HUES64 (cell line): ENCODE measurements at regions not wholly inside any gene's neighbourhood (a gene's known extent, or its start where the extent isn't known, plus 50 kb on each side); places are given as distances from the start of the nearest gene placed in this dataset.

Experiments used
- H3K27ac ChIP-seq: 2 replicates; pipeline ENCODE4 v1.7.0; 2013; ENCODE audit warnings: low read depth, low read length, inconsistent platforms
- H3K27me3 ChIP-seq: 2 replicates; pipeline ENCODE4 v1.6.1; 2013; ENCODE audit warnings: mild to moderate bottlenecking, low read length; ENCODE audit not compliant: insufficient read depth
- H3K36me3 ChIP-seq: 2 replicates; pipeline ENCODE4 v1.6.1; 2013; ENCODE audit warnings: mild to moderate bottlenecking, low read length; ENCODE audit not compliant: insufficient read depth
- H3K4me1 ChIP-seq: 2 replicates; pipeline ENCODE4 v1.6.1; 2013; ENCODE audit warnings: mild to moderate bottlenecking, low read length, moderate library complexity; ENCODE audit not compliant: insufficient read depth
- H3K4me3 ChIP-seq: 2 replicates; pipeline ENCODE4 v1.5.1; 2013; ENCODE audit warnings: mild to moderate bottlenecking, low read length, moderate library complexity
- H3K9ac ChIP-seq: 2 replicates; pipeline ENCODE4 v1.6.1; 2013; ENCODE audit warnings: mild to moderate bottlenecking, low read depth, low read length
- H3K9me3 ChIP-seq: 2 replicates; pipeline ENCODE4 v1.6.1; 2013; ENCODE audit warnings: low read depth, low read length; ENCODE audit not compliant: insufficient read depth
- WGBS: fragments of 150-250, 120-280 bp; methylation state at CpG from one replicate; pipeline ENCODE4 v1.1.7; 2013; ENCODE audit warnings: missing lambda C conversion rate; 5-methylcytosine and 5-hydroxymethylcytosine counted together

DNA sequence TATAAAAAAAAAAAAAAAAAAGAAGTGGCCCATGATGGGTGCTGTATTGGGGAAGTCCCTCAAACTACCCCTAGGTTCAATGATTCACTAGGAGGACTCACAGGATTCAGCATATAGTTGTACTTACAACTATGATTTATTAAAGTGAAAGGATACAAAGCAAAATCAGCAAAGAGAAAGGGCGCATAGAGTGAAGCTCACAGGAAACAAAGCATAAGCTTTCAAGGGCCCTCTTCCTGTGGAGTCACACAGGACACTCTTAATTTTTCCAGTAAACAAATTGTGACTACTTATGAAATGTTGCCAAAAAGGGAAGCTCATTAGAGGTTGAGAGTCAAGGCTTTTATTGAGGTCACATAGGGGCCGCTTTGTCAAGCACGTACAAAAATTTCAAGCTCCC, 153.7 kb upstream of the GAP43 start:
- H3K27me3 ChIP-seq = no peaks in the 10 kb centered on the region
- WGBS = 96% methylated on average over 3 of the region's 3 CpGs

DNA sequence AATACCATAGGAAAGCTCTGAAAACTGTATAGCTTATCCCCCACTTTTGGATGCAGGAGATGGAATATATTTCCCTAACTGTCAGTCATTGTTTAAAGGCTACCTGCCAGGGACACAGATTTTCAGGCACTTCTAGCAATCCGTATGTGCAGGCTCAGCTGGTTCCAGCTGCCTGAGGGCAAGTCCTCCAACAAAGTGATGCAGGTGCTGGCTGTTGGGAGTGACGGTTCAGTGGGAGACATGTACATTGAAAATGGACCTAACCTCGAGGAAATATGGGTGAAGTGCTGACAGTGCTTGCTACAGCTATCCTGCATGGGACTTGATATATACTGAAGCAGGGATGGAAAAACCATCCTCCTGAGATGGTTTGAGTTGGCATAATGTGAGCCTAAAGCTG, 153.1 kb upstream of the GAP43 start:
- no peak overlapping the region for H3K4me3 ChIP-seq
- 93% methylated on average over 3 of the region's 3 CpGs for WGBS
- H3K27me3 ChIP-seq = no peaks in the 10 kb centered on the region

More for the DNA sequence above, 153.7 kb upstream of the GAP43 start:
- H3K9ac ChIP-seq = no peak overlapping the region
- H3K4me3 ChIP-seq = no peak overlapping the region
- H3K4me1 ChIP-seq = no peaks in the 10 kb centered on the region
- no peaks in the 10 kb centered on the region for H3K9me3 ChIP-seq
- H3K36me3 ChIP-seq = no peaks in the 10 kb centered on the region
- no peak overlapping the region for H3K27ac ChIP-seq

DNA sequence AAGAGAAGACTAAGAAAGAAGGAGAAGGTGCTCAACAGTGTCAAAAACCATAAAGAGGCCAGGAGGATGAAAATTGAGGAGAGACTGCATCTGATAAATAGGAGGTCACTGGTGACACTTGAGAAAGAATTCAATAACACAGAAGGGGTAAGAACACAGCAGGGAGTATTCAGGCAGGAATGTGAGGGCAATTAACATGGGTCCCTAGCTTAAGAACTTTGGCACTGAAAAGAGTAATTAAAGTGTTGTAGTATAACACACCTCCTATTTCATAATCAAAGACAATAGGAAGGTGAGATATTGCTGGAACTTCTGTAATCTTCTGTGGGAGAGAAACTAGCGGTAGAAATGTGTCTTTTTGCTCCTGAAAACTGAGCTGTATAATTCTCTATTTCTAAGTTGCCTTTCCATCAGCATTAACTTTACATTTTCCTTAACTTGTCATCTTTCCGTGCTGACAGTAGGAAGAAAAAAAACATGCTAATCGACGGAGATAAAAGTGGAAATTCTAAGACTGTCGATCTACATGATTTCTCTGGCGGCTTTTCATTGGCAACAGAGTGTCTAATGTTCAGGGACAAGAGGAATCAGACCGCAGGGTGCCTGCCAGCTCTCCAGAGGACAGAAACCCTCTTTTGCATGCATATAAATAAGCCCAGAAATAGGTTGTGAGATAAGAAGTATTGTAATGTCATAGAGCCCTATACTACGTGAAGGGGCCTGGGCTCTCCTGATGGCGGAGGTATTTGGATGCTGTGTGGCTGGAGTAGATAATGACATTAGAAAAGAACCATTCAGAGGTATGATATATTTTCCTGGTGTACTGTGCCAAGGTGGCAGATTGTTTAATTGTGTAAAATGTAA, 147.9 kb upstream of the GAP43 start:
- H3K36me3 ChIP-seq = no peaks in the 10 kb centered on the region
- no peaks in the 10 kb centered on the region for H3K9me3 ChIP-seq
- H3K4me1 ChIP-seq = peaks cover 8% of the 10 kb centered on the region
- H3K27ac ChIP-seq = no peak overlapping the region
- H3K27me3 ChIP-seq = no peaks in the 10 kb centered on the region
- 67% methylated on average over 9 of the region's 9 CpGs for WGBS
- no peak overlapping the region for H3K9ac ChIP-seq
- no peak overlapping the region for H3K4me3 ChIP-seq

More for the DNA sequence above, 153.1 kb upstream of the GAP43 start:
- H3K9me3 ChIP-seq = no peaks in the 10 kb centered on the region
- H3K9ac ChIP-seq = no peak overlapping the region
- no peaks in the 10 kb centered on the region for H3K36me3 ChIP-seq
- H3K4me1 ChIP-seq = peaks cover 4% of the 10 kb centered on the region
- H3K27ac ChIP-seq = no peak overlapping the region

DNA sequence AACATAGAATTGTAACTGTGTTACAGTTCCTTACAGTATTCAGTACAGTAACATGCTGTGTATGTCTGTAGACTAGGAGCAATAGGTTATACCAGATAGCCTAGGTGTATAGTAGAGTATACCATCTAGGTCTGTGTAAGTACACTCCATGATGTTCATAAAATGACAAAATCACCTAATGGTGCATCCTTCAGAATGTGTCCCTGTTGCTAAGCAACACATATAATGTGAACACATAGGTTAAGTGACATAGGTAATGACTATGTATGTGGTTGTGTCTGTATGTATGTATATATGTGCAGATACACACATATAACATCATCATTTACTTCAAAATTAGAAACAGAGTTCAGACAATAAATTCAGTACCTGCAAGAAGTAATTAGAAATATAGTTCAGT, 146.8 kb upstream of the GAP43 start:
- no peaks in the 10 kb centered on the region for H3K27me3 ChIP-seq
- no peaks in the 10 kb centered on the region for H3K36me3 ChIP-seq
- no peak overlapping the region for H3K27ac ChIP-seq
- H3K9me3 ChIP-seq = no peaks in the 10 kb centered on the region
- H3K4me3 ChIP-seq = no peak overlapping the region
- no peak overlapping the region for H3K9ac ChIP-seq
- peaks cover 8% of the 10 kb centered on the region for H3K4me1 ChIP-seq

DNA sequence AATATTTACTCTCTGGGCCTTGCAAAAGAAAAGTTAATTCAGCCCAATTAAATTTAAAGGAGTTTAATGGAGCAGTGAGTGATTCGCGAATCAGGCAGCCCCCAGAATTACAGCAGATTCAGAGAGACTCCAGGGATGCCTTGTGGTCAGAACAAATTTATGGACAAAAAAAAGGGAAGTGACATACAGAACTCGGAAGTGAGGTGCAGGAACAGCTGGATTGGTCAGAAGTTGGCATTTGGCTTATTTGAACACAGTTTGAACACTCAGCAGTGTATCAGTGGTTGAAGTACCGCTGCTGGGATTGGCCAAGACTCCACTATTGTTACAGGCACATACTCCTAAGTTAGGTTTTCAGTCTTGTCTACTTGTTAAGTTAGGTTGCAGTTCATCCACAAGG, 145.0 kb upstream of the GAP43 start:
- no peaks in the 10 kb centered on the region for H3K9me3 ChIP-seq
- no peak overlapping the region for H3K4me3 ChIP-seq
- H3K36me3 ChIP-seq = no peaks in the 10 kb centered on the region
- 95% methylated on average over 4 of the region's 4 CpGs for WGBS
- peaks cover 8% of the 10 kb centered on the region for H3K4me1 ChIP-seq
- H3K27me3 ChIP-seq = no peaks in the 10 kb centered on the region
- no peak overlapping the region for H3K27ac ChIP-seq
- no peak overlapping the region for H3K9ac ChIP-seq

DNA sequence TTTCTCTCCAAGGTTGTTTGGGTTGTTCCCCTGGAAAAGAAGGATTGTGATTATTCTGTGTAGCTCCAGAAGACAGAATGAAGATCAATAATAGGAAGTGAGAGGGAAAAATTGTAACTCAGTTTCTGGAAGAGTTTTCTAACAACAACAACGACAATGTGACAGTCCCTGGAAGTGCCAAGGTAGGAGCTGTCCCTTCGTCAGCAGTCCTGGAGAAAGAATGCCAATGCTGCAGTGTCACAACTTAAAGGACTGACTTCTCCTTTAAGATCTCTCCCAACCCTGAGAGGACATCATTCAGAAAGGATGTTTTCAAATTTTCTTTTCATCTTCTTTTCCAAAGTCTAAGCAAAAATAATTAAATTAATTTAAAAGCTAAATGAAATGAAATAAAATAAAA, 136.4 kb upstream of the GAP43 start:
- no peak overlapping the region for H3K27ac ChIP-seq
- no peaks in the 10 kb centered on the region for H3K36me3 ChIP-seq
- H3K4me3 ChIP-seq = no peak overlapping the region
- no peak overlapping the region for H3K9ac ChIP-seq
- 80% methylated on average over 2 of the region's 2 CpGs for WGBS
- no peaks in the 10 kb centered on the region for H3K9me3 ChIP-seq
- no peaks in the 10 kb centered on the region for H3K27me3 ChIP-seq
- no peaks in the 10 kb centered on the region for H3K4me1 ChIP-seq

DNA sequence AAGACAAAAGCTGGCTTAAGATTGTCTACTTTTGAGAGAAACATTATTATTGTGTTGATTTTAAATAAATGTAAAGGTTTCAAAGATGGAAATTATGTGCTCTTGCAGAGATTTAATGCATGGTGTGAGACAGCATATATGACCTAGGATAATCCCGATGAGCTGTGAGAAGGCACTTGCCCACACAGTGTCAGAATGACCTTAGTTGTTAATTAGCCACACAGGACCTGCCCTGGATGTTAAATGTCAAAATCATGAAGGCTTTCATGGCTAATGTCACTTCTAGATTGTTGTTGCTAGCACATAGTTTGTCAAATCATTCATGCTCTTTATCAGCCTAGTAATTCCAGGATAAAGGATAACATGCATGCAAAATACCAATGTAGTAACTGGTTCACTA, 135.3 kb upstream of the GAP43 start:
- no peak overlapping the region for H3K4me3 ChIP-seq
- H3K36me3 ChIP-seq = no peaks in the 10 kb centered on the region
- no peaks in the 10 kb centered on the region for H3K9me3 ChIP-seq
- no peak overlapping the region for H3K9ac ChIP-seq
- H3K4me1 ChIP-seq = no peaks in the 10 kb centered on the region
- 96% methylated on average over 1 of the region's 1 CpG for WGBS
- no peak overlapping the region for H3K27ac ChIP-seq
- no peaks in the 10 kb centered on the region for H3K27me3 ChIP-seq

DNA sequence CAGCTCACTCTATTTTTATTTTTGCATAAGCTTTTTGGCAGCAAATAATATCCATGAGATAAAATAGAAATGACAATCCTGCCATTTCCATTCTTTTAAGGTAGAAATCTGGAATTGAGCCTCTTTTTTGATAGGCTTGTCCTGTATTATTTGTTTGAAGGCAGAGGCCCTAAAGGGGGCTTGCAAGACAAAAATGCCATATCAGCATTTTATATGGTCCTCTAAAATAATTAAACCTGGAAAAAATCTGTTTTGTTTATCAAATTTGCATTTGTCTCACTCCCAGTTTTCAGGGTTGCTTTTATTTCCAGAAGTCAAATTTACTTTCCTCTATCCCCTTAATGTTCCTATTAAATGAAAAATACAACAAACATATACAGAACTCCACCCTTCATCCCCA, 134.9 kb upstream of the GAP43 start:
- no peak overlapping the region for H3K4me3 ChIP-seq
- H3K9me3 ChIP-seq = no peaks in the 10 kb centered on the region
- H3K27me3 ChIP-seq = no peaks in the 10 kb centered on the region
- H3K27ac ChIP-seq = no peak overlapping the region
- no peaks in the 10 kb centered on the region for H3K36me3 ChIP-seq
- no peaks in the 10 kb centered on the region for H3K4me1 ChIP-seq
- no peak overlapping the region for H3K9ac ChIP-seq

DNA sequence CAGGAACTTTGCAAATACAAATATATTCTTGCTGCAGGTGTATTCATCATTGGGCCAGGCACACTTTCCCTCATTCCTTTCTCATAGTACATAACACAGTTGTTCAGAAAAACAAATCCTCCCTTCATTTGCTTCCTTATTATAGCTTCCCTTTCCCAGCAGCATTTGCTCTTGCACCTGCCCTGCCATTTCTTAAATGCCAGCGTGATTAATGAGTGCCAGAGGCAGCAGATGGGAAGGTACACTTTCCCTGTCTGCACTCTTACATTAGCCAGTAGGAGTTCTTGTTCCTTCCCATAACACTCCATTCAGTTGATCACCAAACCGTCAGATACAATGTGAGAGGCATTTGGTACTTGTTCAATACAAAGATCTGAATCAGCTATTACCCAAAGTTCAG, 128.5 kb upstream of the GAP43 start:
- Histone ChIP-seq H3K9ac (no peak overlapping the region), H3K27me3 (no peaks in the 10 kb centered on the region), H3K4me1 (peaks cover 11% of the 10 kb centered on the region; the same call in 1 of the 2 replicates), H3K27ac (no peak overlapping the region), H3K36me3 (no peaks in the 10 kb centered on the region), H3K4me3 (no peak overlapping the region), H3K9me3 (no peaks in the 10 kb centered on the region)
- 85% methylated on average over 2 of the region's 2 CpGs for WGBS

DNA sequence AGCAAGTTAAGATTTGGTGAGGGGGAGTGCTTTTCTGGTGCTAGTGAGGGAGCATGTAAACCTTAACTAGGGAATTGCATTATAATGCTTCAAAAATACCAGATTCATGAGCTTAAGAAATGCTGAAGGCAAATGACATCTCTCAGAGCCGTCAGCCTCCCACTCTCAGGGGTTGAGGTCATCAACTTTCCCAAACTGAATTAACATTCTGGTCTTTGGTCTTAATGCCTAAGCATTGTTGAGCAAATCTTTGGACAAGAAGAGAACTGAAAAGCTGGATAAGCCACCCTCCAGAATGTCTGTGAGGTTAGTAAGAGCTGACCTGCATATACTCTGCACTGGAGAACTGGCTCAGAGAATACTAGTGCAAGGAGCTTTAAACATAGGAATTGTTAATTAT, 124.9 kb upstream of the GAP43 start:
- Histone ChIP-seq H3K27ac (no peak overlapping the region), H3K4me1 (peaks cover 11% of the 10 kb centered on the region; the same call in 1 of the 2 replicates), H3K27me3 (no peaks in the 10 kb centered on the region), H3K36me3 (no peaks in the 10 kb centered on the region), H3K4me3 (no peak overlapping the region), H3K9me3 (no peaks in the 10 kb centered on the region), H3K9ac (no peak overlapping the region)
- WGBS = 94% methylated on average over 1 of the region's 1 CpG

DNA sequence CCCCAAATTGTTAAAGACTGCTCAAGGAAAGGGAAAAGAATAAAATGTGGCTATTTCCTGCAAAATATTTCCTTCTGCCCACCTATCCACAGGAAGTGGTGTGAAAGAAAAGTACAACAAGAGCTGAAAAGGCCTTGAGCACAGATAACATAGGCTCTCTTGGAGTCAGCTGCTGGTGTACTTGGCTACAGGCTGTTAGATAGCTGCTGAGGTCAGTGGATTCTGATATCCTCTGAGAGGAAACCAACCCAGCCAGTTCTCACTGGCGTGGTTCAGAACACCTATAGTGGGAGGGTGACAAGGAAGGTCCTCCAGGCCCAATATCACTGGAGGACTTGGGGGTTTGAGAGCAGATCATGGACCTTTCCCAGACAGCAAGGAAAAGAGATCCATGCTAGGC, 124.4 kb upstream of the GAP43 start:
- H3K36me3 ChIP-seq = no peaks in the 10 kb centered on the region
- H3K27me3 ChIP-seq = no peaks in the 10 kb centered on the region
- no peak overlapping the region for H3K4me3 ChIP-seq
- H3K4me1 ChIP-seq = peaks cover 11% of the 10 kb centered on the region; the same call in 1 of the 2 replicates
- WGBS = 85% methylated on average over 1 of the region's 1 CpG
- no peak overlapping the region for H3K9ac ChIP-seq
- H3K9me3 ChIP-seq = no peaks in the 10 kb centered on the region
- no peak overlapping the region for H3K27ac ChIP-seq

DNA sequence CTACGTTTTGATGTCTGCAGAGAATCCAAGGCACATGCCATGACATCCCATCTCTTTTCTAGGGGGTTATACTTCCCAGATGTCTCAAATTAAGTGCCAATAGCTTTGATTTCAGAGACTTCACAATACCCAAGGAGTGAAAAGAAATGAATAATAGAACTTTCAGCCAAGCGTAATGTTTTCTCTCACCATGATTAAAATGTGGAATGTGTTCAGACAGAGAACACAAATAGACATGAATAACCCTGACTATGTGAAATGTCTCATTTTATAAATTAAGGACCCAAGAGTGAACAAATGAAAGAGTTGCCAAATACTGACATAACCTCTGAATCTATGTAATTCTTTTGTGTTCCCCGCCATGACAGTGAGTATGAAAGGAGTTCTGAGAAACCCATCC, 123.6 kb upstream of the GAP43 start:
- H3K9me3 ChIP-seq = no peaks in the 10 kb centered on the region

More for the DNA sequence above, 123.6 kb upstream of the GAP43 start:
- H3K4me1 ChIP-seq = peaks cover 11% of the 10 kb centered on the region; the same call in 1 of the 2 replicates
- H3K27ac ChIP-seq = no peak overlapping the region
- no peak overlapping the region for H3K9ac ChIP-seq
- H3K4me3 ChIP-seq = no peak overlapping the region
- 94% methylated on average over 3 of the region's 3 CpGs for WGBS
- no peaks in the 10 kb centered on the region for H3K36me3 ChIP-seq
- no peaks in the 10 kb centered on the region for H3K27me3 ChIP-seq
